ENCODE measurements at regions not wholly inside any gene's neighbourhood (a gene's known extent, or its start where the extent isn't known, plus 50 kb on each side); places are given as distances from the start of the nearest gene placed in this dataset.
"Not testable (repeated sequence)": the region's sequence is repeated elsewhere in the genome, so short reads cannot be mapped to it uniquely, and the experiment has no call there.

DNA sequence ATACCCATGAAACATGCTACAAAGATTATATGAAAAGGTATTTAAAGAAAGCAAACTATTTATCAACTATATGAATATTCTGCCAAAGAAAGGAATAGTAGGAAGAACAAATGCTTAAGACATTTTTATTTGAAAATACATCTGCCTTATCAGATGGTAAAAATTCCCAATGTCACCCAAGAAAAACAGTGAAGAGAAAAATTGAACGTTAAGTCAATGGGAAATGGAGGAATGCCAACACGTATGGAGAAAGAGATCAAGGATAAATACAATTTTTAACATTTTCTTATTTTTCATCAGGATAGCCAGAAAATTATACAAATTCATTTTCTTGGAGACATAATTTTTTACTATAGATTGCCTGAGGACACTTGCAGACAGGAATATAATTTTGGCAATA lies 394.2 kb downstream of the ZEB2 start:
- peaks cover 6% of the 10 kb centered on the region for H3K36me3 Mint-ChIP-seq
- no peak overlapping the region for H3K27ac Mint-ChIP-seq
- H3K27me3 Mint-ChIP-seq: no peaks in the 10 kb centered on the region
- H3K4me1 Mint-ChIP-seq: peaks cover 3% of the 10 kb centered on the region
- H3K9me3 Mint-ChIP-seq: peaks cover 5% of the 10 kb centered on the region
- H3K4me3 Mint-ChIP-seq: no peak overlapping the region

DNA sequence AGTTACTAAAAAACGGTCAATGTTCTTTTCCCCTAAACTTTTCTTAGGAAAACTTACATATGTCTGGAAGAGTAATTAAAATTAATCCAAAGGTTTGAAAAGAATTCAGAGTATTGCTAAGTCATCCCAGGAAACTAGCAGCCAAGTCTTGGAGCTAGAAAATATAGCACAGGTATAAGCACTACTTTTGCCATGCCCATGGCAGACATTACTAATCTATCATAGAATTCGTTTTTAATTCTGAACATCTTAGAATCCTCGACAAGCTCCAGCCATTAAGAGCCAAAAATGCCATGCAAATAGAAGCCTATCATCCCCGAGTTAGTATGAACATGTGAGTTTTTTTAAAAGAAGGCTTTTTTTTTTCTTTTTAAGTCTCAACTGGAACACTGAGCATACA lies 395.0 kb downstream of the ZEB2 start:
- no peak overlapping the region for H3K4me3 Mint-ChIP-seq
- H3K9me3 Mint-ChIP-seq: peaks cover 5% of the 10 kb centered on the region
- peaks cover 3% of the 10 kb centered on the region for H3K4me1 Mint-ChIP-seq
- no peak overlapping the region for H3K27ac Mint-ChIP-seq
- no peaks in the 10 kb centered on the region for H3K27me3 Mint-ChIP-seq
- peaks cover 6% of the 10 kb centered on the region for H3K36me3 Mint-ChIP-seq

DNA sequence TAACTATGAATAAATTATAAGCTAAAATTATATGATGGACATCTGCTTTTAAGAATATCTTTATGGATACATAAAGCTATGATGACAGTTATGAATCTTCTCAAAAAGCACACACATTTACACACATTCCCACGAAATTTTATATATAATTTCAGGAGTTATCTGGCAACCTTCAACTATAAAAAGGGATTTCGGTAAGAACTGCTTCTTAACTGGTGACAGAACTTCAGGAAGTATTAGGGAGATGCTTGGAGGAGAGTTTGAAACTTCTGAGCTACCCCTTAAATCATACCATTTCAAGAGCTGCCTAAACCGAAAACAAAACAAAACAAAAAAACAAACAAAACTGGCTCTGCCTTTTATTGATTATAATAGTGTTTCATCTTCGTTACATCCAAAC lies 399.4 kb downstream of the ZEB2 start:
- no peaks in the 10 kb centered on the region for H3K27me3 Mint-ChIP-seq
- peaks cover under 1% of the 10 kb centered on the region for H3K9me3 Mint-ChIP-seq
- no peaks in the 10 kb centered on the region for H3K4me1 Mint-ChIP-seq
- H3K36me3 Mint-ChIP-seq: peaks cover 3% of the 10 kb centered on the region
- H3K4me3 Mint-ChIP-seq: no peak overlapping the region
- H3K27ac Mint-ChIP-seq: no peak overlapping the region

DNA sequence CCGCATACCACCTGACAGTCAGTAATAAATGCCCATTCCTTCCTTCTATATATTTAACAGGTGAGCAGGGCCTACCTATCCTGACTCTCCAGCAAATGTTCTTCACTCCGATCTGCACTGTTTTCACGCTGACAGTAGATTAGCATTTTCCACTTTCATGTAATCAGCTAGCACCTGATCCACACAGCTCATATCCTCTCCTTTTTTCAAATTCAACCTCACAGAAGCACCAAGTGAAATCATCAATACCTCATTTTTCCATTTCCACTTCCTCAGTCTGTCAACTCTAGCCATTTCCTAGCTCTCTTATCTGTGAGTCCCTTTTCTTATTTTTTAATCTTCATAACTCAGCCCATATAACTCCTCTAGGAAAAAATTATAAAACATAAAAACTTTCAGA lies 402.8 kb downstream of the ZEB2 start:
- Mint-ChIP-seq H3K27me3 (no peaks in the 10 kb centered on the region), H3K9me3 (no peaks in the 10 kb centered on the region), H3K36me3 (no peaks in the 10 kb centered on the region), H3K4me3 (no peak overlapping the region), H3K27ac (no peak overlapping the region), H3K4me1 (no peaks in the 10 kb centered on the region)

DNA sequence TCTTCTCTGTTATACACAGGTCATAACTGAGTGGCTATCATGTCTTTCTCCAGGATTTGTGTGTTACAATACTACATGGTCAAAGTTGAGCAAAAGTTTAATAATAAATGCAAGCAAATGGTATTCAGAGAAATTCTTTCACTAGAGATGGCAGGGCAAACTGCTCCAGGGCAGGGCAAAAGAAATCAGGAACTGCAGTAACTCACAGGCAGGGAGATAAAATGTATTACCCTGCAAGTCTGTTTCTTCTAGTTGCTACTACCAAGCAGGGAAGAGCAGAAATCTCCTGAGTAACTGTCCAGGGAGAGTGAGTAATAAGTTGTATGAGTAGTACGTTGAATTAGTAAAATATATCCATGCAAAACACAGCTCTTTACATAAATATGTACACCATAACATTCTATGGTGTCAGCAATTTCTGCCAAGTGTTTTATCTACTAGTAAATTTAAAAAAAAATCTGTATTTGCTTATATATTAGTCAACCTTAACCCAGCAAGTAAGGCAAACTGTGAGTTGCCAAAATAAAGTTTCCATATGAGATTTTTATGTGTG lies 404.1 kb downstream of the ZEB2 start:
- no peak overlapping the region for H3K27ac Mint-ChIP-seq
- H3K9me3 Mint-ChIP-seq: no peaks in the 10 kb centered on the region

DNA sequence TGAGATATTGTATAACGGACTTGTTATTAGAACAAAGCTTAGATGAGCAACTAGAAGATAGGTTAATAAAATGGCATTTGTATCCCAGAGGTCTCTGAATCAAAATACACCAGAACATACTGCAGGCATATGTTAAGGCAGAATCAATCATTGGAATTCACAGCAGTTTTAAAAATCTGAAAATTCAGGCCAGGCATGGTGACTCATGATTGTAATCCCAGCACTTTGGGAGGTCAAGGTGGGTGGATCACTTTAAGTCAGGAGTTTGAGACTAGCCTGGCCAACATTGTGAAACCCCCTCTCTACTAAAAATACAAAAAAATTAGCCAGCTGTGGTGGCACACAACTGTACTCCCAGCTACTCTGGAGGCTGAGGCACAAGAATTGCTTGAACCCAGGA lies 405.2 kb downstream of the ZEB2 start:
- no peak overlapping the region for H3K27ac Mint-ChIP-seq
- no peaks in the 10 kb centered on the region for H3K4me1 Mint-ChIP-seq

More for the DNA sequence above, 404.1 kb downstream of the ZEB2 start:
- Mint-ChIP-seq H3K36me3 (peaks cover 2% of the 10 kb centered on the region), H3K4me1 (no peaks in the 10 kb centered on the region), H3K27me3 (no peaks in the 10 kb centered on the region), H3K4me3 (no peak overlapping the region)

DNA sequence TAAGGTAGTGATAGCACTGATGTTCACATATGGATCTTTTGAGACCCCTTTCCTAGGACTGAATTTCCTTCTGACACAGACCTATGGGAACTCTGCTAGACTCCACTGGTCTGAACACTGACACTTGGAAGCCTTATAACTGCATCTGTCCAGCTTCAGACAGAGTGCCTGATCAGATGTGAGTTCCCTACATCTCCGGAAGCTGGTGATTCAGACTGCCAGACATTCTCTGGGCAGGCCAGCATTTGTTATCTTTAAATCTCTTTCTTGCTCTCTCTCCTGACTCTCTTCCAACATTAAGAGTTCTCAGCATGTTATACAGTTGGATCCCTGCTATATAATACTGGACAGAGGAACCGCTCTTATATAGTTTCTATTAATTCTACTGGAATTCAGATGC lies 408.5 kb downstream of the ZEB2 start:
- Mint-ChIP-seq H3K4me3 (no peak overlapping the region), H3K4me1 (no peaks in the 10 kb centered on the region), H3K36me3 (peaks cover 16% of the 10 kb centered on the region), H3K27ac (no peak overlapping the region), H3K9me3 (peaks cover 7% of the 10 kb centered on the region), H3K27me3 (no peaks in the 10 kb centered on the region)

More for the DNA sequence above, 405.2 kb downstream of the ZEB2 start:
- Mint-ChIP-seq H3K27me3 (no peaks in the 10 kb centered on the region), H3K4me3 (no peak overlapping the region), H3K9me3 (no peaks in the 10 kb centered on the region), H3K36me3 (peaks cover 2% of the 10 kb centered on the region)

DNA sequence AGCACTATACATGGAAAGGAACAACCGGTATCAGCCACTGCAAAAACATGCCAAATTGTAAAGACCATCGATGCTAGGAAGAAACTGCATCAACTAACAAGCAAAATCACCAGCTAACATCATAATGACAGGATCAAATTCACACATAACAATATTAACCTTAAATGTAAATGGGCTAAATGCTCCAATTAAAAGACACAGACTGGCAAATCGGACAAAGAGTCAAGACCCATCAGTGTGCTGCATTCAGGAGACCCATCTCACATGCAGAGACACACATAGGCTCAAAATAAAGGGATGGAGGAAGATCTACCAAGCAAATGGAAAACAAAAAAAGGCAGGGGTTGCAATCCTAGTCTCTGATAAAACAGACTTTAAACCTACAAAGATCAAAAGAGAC lies 413.8 kb downstream of the ZEB2 start:
- not testable (repeated sequence) for H3K9me3 Mint-ChIP-seq, H3K4me3 Mint-ChIP-seq

DNA sequence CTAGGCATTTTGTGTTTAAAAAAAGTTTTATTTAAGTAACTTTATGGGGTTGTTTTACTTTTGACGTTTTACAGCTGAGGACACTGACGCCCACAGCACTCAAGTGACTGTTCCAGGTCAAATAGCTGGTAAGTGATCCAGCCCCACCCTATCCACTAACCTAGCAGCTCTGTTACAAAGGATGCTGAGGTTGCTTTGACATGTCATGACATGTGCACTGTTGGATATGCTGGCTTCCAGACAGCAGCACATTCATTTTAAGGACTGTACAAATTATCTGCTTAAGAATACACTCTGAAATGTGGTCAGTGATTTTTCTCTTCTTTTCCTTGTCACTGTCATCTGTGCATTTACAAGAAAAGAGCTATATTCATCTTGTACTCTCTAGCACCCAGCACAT lies 417.5 kb downstream of the ZEB2 start:
- H3K36me3 Mint-ChIP-seq: peaks cover 14% of the 10 kb centered on the region

More for the DNA sequence above, 413.8 kb downstream of the ZEB2 start:
- H3K27ac Mint-ChIP-seq, H3K27me3 Mint-ChIP-seq, H3K4me1 Mint-ChIP-seq: not testable (repeated sequence)
- peaks cover 24% of the 10 kb centered on the region for H3K36me3 Mint-ChIP-seq

DNA sequence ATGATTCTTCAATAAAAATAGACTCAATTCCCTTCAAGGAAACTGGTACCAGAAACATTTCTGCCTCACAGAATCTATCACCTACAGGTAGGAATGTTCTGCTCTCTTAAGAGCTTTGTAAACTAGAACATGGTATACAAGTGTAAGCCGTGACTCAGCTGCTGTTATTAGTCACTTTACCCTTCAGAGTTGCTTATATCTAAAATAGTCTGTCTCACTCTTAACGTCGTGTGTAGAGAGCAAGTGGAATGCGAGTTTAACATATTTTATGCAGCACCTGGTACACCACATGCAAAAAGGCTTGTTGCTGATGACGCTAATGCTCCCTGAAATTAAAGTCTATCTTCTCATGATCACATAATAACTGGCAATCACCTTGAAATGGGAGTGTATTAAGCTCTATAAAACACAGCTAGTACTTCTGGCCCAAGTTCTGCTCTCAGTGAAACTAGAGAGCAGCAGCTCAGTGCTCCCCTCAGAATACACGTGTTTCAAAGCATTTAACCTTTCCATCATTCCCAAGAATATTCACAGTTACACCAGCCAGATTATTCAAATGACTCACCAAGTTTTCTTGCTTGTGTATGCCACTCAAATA lies 420.0 kb downstream of the ZEB2 start:
- Mint-ChIP-seq H3K4me3 (no peak overlapping the region), H3K27ac (no peak overlapping the region), H3K9me3 (no peaks in the 10 kb centered on the region), H3K36me3 (peaks cover 6% of the 10 kb centered on the region), H3K27me3 (no peaks in the 10 kb centered on the region), H3K4me1 (no peaks in the 10 kb centered on the region)

More for the DNA sequence above, 417.5 kb downstream of the ZEB2 start:
- no peak overlapping the region for H3K4me3 Mint-ChIP-seq
- H3K9me3 Mint-ChIP-seq: peaks cover 7% of the 10 kb centered on the region
- H3K4me1 Mint-ChIP-seq: no peaks in the 10 kb centered on the region
- H3K27me3 Mint-ChIP-seq: no peaks in the 10 kb centered on the region
- no peak overlapping the region for H3K27ac Mint-ChIP-seq

DNA sequence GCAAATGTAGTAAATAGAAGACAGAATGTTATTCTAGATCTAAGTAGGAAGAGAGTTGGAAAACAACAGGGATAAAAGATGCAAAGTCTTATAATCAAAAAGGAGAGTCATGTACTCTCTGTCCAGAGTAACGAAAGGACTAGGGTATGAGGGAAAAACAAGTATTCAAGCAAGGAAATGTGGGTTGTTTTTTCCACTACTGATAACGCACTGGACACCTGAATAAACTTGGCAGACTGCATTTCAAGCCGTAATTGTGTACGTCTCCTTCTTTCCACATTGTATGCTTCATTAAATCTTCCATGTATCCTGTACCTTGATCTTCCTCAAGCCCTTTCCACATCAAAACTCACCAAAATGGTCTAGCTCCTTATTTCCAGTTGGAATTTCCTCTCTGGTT lies 420.6 kb downstream of the ZEB2 start:
- no peak overlapping the region for H3K27ac Mint-ChIP-seq
- no peaks in the 10 kb centered on the region for H3K4me1 Mint-ChIP-seq

DNA sequence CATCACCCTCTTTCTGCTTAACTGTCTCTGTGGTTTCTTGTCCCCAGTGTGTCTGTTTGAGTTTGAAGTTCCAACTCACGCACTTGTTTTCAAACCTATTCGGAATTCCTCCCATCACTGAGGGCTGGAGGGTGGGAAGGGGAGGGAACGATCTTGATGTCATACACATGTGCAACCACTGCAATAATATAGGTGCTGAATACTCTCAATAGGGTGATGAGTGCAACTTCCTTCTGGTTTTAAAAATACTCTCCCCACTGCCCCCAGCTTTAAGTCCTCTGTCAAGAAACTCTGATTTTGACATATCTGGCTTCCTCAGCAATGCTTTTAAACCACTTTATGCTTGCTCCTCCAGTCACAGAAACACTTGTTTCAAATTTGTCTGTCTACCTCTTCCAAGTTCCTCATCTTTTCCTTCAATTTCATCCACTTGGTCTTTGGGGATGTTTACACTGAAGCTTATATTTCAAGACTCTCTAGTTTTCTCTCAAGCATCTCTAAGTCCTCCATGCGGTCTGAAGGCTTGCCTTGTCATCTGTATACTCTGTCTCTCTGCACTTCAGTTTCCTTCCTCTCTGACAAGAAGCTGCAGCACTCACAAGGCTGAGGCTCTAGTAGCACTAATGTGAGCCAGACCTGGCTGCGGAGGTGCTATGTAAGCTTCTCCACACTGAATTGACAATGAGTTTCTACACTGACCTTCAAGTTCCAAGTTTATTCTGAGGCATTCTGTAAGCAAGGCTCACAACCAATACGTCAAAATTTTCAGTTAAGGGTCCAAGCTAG lies 422.3 kb downstream of the ZEB2 start:
- no peaks in the 10 kb centered on the region for H3K4me1 Mint-ChIP-seq
- H3K36me3 Mint-ChIP-seq: peaks cover 5% of the 10 kb centered on the region
- peaks cover 8% of the 10 kb centered on the region for H3K9me3 Mint-ChIP-seq
- no peak overlapping the region for H3K27ac Mint-ChIP-seq
- H3K27me3 Mint-ChIP-seq: no peaks in the 10 kb centered on the region
- no peak overlapping the region for H3K4me3 Mint-ChIP-seq

More for the DNA sequence above, 420.6 kb downstream of the ZEB2 start:
- H3K9me3 Mint-ChIP-seq: peaks cover 1% of the 10 kb centered on the region
- H3K4me3 Mint-ChIP-seq: no peak overlapping the region
- peaks cover 6% of the 10 kb centered on the region for H3K36me3 Mint-ChIP-seq
- H3K27me3 Mint-ChIP-seq: no peaks in the 10 kb centered on the region

DNA sequence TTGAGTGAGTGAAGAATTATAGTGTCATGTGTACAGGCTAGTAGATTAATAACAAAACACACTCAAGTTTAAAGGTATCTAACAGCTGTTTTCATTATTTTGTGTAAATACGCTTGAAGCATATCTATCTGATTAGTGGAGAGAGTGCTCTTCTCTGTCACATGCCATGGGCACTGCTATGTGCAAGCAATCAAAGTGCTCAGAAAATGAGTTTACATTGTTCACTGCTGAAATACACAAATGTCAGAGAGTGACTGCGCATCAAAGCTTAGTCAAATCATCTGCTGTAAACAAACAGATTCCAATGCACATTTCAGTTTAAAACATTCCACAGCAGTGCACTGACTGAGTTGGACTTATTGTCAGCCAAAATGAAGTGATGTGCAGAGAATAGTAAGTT lies 423.4 kb downstream of the ZEB2 start:
- peaks cover 12% of the 10 kb centered on the region for H3K9me3 Mint-ChIP-seq
- peaks cover 8% of the 10 kb centered on the region for H3K36me3 Mint-ChIP-seq
- H3K27me3 Mint-ChIP-seq: no peaks in the 10 kb centered on the region
- no peak overlapping the region for H3K4me3 Mint-ChIP-seq
- H3K4me1 Mint-ChIP-seq: no peaks in the 10 kb centered on the region
- no peak overlapping the region for H3K27ac Mint-ChIP-seq

DNA sequence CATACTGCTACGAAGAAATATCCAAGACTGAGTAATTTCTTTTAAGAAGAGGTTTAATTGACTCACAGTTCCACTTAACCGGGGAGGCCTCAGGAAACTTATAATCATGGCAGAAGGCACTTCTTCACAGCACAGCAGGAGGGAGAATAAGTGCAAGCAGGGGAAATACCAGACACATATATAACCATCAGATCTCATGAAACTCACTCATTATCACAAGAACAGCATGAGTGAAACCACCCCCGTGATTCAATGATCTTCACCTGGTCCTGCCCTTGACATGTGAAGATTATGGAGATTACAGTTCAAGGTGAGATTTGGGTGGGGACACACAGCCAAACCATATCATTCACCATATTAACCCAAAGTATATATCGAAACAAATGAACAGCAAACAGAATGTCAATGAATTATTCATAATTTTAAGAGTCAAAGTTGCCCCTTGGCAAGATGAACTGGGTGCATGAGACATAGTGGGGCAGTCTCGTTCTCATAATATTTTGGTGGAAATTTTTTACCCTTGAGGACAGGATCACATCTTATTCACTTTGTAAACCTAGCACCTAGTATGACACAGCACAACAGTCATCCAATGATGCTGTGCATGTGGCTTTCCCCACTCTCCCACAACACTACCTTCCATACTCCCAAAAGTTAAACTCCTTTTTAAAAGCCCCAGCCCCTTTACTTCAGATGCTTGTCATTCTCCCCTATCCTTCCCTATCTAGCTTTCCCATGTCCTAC lies 425.3 kb downstream of the ZEB2 start:
- Mint-ChIP-seq H3K4me1 (no peaks in the 10 kb centered on the region), H3K9me3 (peaks cover 12% of the 10 kb centered on the region), H3K4me3 (no peak overlapping the region), H3K36me3 (peaks cover 11% of the 10 kb centered on the region), H3K27me3 (no peaks in the 10 kb centered on the region), H3K27ac (no peak overlapping the region)

DNA sequence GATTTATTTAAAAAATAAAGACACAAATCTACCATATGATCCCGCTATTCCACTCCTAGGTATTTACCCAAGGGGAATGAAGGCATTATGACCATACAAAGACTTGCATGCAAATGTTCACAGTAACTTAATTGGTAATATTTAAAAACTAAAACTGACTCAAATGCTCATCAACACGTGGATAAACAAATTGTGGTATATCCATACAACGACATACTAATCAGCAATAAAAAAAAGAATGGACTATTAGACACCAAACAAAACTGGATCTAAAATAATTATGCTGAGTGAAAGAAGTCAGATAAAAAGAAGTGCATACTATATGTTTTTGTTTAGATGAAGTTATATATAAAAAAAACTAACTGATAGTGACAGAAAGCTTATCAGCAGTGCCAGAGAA lies 428.3 kb downstream of the ZEB2 start:
- no peaks in the 10 kb centered on the region for H3K4me1 Mint-ChIP-seq
- peaks cover 16% of the 10 kb centered on the region for H3K36me3 Mint-ChIP-seq
- peaks cover 21% of the 10 kb centered on the region for H3K9me3 Mint-ChIP-seq
- H3K27me3 Mint-ChIP-seq: no peaks in the 10 kb centered on the region
- H3K4me3 Mint-ChIP-seq: no peak overlapping the region
- no peak overlapping the region for H3K27ac Mint-ChIP-seq

DNA sequence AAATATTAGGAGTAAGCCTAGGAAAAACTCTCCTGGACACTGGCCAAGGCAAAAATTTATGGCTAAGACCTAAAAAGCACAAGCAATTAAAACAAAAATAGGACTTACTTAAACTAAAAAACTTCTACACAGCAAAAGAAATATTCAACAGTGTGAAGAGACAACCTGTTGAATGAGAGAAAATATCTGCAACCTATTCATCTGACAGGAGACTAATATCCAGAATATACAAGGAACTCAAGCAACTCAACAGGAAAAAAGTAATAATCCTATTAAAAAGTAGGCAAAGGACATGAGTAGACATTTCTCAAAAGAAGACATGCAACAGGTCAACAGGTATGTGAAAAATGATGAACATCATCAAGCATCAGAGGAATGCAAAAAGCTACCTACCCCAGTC lies 431.1 kb downstream of the ZEB2 start:
- Mint-ChIP-seq H3K4me1 (no peaks in the 10 kb centered on the region), H3K27ac (no peak overlapping the region), H3K9me3 (peaks cover 16% of the 10 kb centered on the region), H3K4me3 (no peak overlapping the region), H3K27me3 (no peaks in the 10 kb centered on the region), H3K36me3 (peaks cover 13% of the 10 kb centered on the region)
